ENCODE measurements at regions not wholly inside any gene's neighbourhood (a gene's known extent, or its start where the extent isn't known, plus 50 kb on each side); places are given as distances from the start of the nearest gene placed in this dataset.

DNA sequence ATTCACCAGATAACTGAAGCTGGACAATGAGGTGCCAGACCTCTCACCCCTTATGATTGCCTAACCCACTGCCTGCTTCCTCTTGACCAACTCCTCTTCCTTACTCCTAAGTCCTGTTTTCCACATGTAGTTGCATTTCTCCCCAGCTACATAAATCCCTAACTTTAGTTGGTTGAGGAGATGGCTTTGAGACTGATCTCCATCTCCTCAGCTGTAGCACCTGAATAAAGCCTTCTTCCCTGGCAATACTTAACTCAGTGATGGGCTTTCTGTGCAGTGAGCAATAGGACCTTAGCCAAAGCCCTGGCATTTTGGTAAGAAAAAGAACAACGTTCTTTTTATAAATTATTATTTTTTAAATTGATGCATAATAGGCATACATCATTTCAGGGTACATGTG, 691.1 kb downstream of the MATN1 start:
- Mint-ChIP-seq H3K4me1 (ENCODE audit: unreplicated experiment) (no peaks in the 10 kb centered on the region), H3K4me3 (ENCODE audit: unreplicated experiment) (no peak overlapping the region), H3K27me3 (ENCODE audit: unreplicated experiment) (no peaks in the 10 kb centered on the region), H3K36me3 (ENCODE audit: low read depth, unreplicated experiment) (no peaks in the 10 kb centered on the region), H3K27ac (ENCODE audit: unreplicated experiment) (no peak overlapping the region), H3K9me3 (ENCODE audit: unreplicated experiment) (peaks cover 4% of the 10 kb centered on the region)
- no peak for DNase-seq (ENCODE audit: low spot score)
- TF ChIP-seq, protein P1, sequence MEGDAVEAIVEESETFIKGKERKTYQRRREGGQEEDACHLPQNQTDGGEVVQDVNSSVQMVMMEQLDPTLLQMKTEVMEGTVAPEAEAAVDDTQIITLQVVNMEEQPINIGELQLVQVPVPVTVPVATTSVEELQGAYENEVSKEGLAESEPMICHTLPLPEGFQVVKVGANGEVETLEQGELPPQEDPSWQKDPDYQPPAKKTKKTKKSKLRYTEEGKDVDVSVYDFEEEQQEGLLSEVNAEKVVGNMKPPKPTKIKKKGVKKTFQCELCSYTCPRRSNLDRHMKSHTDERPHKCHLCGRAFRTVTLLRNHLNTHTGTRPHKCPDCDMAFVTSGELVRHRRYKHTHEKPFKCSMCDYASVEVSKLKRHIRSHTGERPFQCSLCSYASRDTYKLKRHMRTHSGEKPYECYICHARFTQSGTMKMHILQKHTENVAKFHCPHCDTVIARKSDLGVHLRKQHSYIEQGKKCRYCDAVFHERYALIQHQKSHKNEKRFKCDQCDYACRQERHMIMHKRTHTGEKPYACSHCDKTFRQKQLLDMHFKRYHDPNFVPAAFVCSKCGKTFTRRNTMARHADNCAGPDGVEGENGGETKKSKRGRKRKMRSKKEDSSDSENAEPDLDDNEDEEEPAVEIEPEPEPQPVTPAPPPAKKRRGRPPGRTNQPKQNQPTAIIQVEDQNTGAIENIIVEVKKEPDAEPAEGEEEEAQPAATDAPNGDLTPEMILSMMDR (IDR thresholded peaks at IDR 0.05; ENCODE audit: unreplicated experiment), result no peak

DNA sequence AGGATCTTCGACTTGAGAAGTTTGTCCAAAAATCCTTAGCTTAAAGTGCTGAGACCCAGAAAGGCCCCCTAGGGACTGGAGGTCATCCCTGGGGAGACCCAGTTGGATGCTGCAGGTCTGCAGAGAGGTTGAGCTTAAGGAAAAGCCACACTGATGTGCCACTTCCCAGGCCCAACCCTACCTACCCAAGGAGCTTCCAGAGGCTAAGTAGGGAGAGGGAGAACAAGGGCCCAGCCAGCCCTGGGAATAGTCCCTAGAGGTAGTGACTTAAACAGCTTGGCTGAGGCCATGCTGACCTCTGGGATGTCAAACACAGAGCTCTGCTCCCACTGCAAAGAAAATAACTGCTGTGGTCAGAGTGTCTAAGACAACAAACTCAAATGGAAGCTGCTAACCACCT, 693.7 kb downstream of the MATN1 start:
- H3K27me3 Mint-ChIP-seq (ENCODE audit: unreplicated experiment), result no peaks in the 10 kb centered on the region
- DNase-seq (ENCODE audit: low spot score), result no peak
- no peaks in the 10 kb centered on the region for H3K4me1 Mint-ChIP-seq (ENCODE audit: unreplicated experiment)
- H3K9me3 Mint-ChIP-seq (ENCODE audit: unreplicated experiment), result peaks cover 4% of the 10 kb centered on the region
- no peaks in the 10 kb centered on the region for H3K36me3 Mint-ChIP-seq (ENCODE audit: low read depth, unreplicated experiment)
- TF ChIP-seq, protein P1 (IDR thresholded peaks at IDR 0.05; ENCODE audit: unreplicated experiment), result no peak
- no peak overlapping the region for H3K27ac Mint-ChIP-seq (ENCODE audit: unreplicated experiment)
- no peak overlapping the region for H3K4me3 Mint-ChIP-seq (ENCODE audit: unreplicated experiment)

DNA sequence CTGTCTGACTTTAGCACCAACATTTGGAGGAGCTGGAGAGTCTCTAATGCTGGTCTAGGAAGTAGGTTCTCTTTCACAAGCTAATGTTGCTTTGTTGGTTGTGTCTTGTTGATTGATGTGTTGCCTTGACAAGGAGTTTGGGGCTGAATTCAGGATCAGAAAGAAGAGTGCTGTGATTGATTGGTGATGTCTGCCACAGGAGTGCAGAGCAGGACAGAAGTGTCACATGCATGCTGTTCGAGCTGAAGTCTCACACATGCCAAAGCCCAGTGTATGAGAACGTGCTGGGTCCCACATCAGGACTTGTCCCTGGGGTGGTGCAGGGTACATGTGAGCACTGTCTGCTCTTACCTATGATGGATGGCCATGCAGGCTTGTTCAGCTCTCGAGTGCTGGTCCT, 694.4 kb downstream of the MATN1 start:
- Mint-ChIP-seq H3K36me3 (ENCODE audit: low read depth, unreplicated experiment) (no peaks in the 10 kb centered on the region), H3K9me3 (ENCODE audit: unreplicated experiment) (peaks cover 4% of the 10 kb centered on the region), H3K27me3 (ENCODE audit: unreplicated experiment) (no peaks in the 10 kb centered on the region), H3K4me3 (ENCODE audit: unreplicated experiment) (no peak overlapping the region), H3K27ac (ENCODE audit: unreplicated experiment) (no peak overlapping the region), H3K4me1 (ENCODE audit: unreplicated experiment) (no peaks in the 10 kb centered on the region)
- TF ChIP-seq, protein P1 (IDR thresholded peaks at IDR 0.05; ENCODE audit: unreplicated experiment), result no peak
- DNase-seq (ENCODE audit: low spot score), result no peak

DNA sequence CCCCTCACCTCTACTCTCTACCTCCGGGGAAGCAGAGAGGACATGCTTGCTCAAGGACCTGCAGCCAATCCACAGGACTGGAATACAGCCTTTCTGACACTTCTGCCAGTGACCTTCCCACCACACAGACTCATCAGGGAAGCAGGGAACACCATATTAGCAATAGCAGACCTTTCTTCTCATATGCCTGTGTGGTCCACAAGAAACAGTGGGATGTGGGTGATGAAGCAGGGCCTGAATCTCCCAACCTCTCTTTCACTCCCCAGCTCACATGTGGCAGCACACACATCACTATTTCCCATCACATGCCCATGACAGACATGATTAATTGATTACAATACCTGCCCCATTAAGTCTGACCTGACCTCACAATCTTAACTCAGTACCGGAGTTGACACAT, 695.1 kb downstream of the MATN1 start:
- H3K4me3 Mint-ChIP-seq (ENCODE audit: unreplicated experiment), result no peak overlapping the region
- TF ChIP-seq, protein P1 (IDR thresholded peaks at IDR 0.05; ENCODE audit: unreplicated experiment), result no peak
- no peaks in the 10 kb centered on the region for H3K36me3 Mint-ChIP-seq (ENCODE audit: low read depth, unreplicated experiment)
- H3K27ac Mint-ChIP-seq (ENCODE audit: unreplicated experiment), result no peak overlapping the region
- H3K27me3 Mint-ChIP-seq (ENCODE audit: unreplicated experiment), result no peaks in the 10 kb centered on the region
- DNase-seq (ENCODE audit: low spot score), result no peak
- H3K9me3 Mint-ChIP-seq (ENCODE audit: unreplicated experiment), result peaks cover 4% of the 10 kb centered on the region
- H3K4me1 Mint-ChIP-seq (ENCODE audit: unreplicated experiment), result no peaks in the 10 kb centered on the region

DNA sequence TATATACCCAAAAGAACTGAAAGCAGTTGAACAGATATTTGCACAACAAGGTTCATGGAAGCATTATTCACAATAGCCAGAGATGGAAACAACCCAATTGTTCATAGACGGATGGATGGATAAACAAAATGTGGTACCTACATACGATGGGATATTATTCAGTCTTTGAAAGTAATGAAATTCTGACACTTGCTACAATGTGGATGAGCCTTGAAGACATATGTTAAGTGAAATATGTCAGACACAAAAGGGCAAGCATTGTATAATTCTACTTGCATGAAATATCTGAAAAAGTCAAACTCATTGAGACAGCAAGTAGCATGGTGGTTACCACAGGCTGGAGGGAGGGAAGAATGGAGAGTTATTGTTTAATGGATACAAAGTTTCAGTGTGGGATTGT, 696.1 kb downstream of the MATN1 start:
- TF ChIP-seq, protein P1 (IDR thresholded peaks at IDR 0.05; ENCODE audit: unreplicated experiment), result no peak
- Mint-ChIP-seq H3K27ac (ENCODE audit: unreplicated experiment) (no peak overlapping the region), H3K9me3 (ENCODE audit: unreplicated experiment) (no peaks in the 10 kb centered on the region), H3K36me3 (ENCODE audit: low read depth, unreplicated experiment) (no peaks in the 10 kb centered on the region), H3K4me3 (ENCODE audit: unreplicated experiment) (no peak overlapping the region), H3K27me3 (ENCODE audit: unreplicated experiment) (no peaks in the 10 kb centered on the region), H3K4me1 (ENCODE audit: unreplicated experiment) (no peaks in the 10 kb centered on the region)
- no peak for DNase-seq (ENCODE audit: low spot score)

All from endothelial cell (in vitro differentiated cells).